ENCODE measurements at regions not wholly inside any gene's neighbourhood (a gene's known extent, or its start where the extent isn't known, plus 50 kb on each side); places are given as distances from the start of the nearest gene placed in this dataset.

DNA sequence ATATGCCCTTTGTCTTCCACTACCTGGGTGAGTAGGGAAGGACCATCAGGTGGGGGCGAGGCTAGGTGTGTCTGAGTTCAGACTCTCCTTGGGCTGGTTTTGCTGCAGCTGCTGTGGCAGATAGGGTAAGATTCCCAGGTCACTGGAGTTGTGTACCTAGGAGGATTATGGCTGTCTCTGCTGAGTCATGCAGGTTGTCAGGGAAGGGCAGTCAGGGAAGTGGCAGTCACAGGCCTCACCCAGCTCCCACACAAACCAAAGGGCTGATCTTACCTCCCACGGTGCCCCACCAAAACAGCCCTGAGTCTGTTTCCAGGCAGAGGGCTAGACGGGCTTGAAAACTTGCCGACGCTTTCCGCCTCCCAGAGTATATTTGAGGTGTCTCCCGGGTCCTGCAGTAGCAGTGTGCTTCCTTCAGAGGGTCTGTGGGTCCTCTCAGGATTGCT is 201.6 kb upstream of the PLXNA2 start:
- DNase-seq (ENCODE audit: low spot score): no peak
- no peak for ATAC-seq (ENCODE audit: low FRiP score)
- TF ChIP-seq, protein P1, sequence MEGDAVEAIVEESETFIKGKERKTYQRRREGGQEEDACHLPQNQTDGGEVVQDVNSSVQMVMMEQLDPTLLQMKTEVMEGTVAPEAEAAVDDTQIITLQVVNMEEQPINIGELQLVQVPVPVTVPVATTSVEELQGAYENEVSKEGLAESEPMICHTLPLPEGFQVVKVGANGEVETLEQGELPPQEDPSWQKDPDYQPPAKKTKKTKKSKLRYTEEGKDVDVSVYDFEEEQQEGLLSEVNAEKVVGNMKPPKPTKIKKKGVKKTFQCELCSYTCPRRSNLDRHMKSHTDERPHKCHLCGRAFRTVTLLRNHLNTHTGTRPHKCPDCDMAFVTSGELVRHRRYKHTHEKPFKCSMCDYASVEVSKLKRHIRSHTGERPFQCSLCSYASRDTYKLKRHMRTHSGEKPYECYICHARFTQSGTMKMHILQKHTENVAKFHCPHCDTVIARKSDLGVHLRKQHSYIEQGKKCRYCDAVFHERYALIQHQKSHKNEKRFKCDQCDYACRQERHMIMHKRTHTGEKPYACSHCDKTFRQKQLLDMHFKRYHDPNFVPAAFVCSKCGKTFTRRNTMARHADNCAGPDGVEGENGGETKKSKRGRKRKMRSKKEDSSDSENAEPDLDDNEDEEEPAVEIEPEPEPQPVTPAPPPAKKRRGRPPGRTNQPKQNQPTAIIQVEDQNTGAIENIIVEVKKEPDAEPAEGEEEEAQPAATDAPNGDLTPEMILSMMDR (IDR thresholded peaks at IDR 0.05): no peak

DNA sequence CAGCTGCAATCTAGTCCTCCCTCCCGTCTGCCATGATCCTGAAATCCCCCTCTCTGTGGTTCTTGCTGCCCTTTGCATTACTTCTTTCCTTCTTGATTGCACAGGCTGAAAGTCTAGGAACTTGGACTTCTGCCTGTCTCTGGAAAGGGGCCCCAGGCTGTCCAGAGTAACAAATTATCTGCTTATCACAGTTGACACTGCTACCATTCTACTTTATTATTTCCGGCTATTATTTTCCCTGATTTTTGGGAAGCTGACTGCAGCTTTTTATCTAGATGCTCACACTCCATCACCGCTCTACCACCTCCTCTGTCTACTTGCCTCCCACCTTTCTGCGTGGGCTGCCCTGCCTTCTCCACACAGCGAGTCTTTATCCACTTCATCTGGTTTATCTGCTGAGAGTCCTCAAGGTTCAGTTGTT is 202.1 kb upstream of the PLXNA2 start:
- DNase-seq (ENCODE audit: low spot score) (no peak), ATAC-seq (ENCODE audit: low FRiP score) (no peak)
- TF ChIP-seq, protein P1 (IDR thresholded peaks at IDR 0.05): no peak

DNA sequence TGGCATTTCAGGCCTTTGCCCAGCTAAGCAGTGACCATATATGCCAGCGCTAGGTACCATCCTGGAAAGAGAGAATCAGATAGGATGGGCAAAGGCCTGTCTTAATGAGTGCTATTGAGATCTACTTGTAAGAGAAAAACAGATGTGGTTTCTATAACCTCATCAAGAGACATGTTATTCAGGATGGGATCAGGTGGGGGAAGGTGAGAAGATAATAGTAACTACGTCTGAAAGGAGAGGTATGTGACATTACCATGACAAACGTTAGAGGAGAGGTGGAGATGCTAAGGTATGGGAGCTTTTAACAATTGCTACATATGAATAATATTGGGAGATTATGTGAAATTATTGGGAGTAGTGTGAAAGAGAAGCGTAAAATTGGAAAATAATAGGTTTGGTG is 204.2 kb upstream of the PLXNA2 start:
- DNase-seq (ENCODE audit: low spot score) (no peak), ATAC-seq (ENCODE audit: low FRiP score) (no peak)
- TF ChIP-seq, protein P1 (IDR thresholded peaks at IDR 0.05): no peak

DNA sequence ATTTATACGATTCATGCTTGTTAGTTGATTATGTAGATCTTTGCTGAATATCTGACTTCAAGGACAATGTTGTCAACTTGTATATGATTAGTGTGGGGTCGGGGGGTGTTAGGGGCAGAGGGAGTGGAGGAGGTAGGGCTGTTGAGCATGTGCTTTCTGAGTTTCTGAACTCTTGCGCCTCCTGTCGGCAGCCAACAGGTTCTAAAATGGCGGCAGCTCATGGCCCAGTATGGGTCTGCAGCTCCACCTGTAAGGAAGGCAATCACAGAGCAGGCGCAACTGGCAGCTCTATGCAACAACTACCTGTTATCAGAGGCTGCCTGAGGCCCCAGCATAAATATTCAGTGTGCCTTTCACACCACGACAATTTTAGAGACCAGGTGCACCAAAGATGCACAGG is 205.8 kb upstream of the PLXNA2 start:
- DNase-seq (ENCODE audit: low spot score) (no peak), ATAC-seq (ENCODE audit: low FRiP score) (no peak)
- TF ChIP-seq, protein P1 (IDR thresholded peaks at IDR 0.05): no peak

DNA sequence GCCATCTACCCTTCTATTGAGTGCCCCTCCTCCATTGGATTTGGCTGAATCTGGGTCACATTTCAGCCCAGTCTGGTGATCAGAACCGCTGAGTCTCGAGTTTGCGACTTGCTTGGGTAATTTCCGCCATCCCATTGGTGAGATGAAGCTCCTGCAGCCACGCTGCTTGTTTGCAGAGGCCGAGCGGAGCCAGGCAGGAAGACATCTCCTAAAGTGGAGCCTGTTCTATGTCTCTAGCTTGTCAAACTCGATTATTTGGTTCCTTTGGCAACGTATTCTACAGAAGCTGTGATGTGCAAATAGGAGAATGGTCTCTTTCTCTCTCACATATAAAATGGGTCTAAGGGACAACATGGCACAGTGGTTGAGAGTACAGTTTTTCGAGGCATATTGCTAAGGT is 206.8 kb upstream of the PLXNA2 start:
- TF ChIP-seq, protein P1 (IDR thresholded peaks at IDR 0.05): no peak
- ATAC-seq (ENCODE audit: low FRiP score): no peak
- DNase-seq (ENCODE audit: low spot score): no peak

DNA sequence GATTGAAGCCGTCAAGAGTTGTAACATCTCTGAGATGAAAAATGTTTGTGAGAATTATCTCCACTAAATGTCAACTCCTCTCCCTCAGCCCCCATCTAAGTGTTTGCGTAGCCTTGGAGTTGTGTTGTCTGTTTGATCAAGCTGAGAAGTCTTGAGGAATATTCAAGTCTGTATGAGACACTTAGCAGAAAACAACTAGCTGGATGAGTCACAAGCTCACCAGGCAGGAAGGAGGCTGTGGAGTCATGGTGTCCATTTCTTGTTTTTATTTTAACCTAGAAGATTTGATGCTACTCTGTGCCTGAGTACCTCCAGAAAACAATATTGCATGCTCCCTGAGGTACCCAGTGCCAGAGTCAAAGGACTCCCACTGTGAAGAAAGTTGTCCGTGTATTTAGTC is 211.6 kb upstream of the PLXNA2 start:
- DNase-seq (ENCODE audit: low spot score) (no peak), ATAC-seq (ENCODE audit: low FRiP score) (no peak)
- TF ChIP-seq, protein P1 (IDR thresholded peaks at IDR 0.05): no peak

DNA sequence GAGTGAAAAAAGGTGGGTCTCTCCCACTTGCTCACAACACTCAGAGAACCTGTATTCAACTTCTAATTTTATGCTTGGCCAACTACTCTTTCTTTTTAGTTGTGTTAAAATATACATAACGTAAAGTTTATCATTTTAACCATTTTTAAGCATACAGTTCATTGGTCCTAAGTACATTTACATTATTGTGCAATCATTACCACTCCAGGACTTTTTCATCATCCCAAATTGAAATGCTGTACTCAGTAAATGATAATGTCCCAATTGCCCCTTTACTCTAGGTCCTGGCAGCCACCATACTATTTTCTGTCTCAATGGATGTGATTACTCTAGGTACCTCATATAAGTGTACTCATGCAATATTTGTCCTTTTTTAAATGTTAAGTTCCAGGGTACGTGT is 212.3 kb upstream of the PLXNA2 start:
- TF ChIP-seq, protein P1 (IDR thresholded peaks at IDR 0.05): no peak
- ATAC-seq (ENCODE audit: low FRiP score) (no peak), DNase-seq (ENCODE audit: low spot score) (no peak)
